H1 (cell line): ENCODE measurements at regions not wholly inside any gene's neighbourhood (a gene's known extent, or its start where the extent isn't known, plus 50 kb on each side); places are given as distances from the start of the nearest gene placed in this dataset.

ENCODE experiments used
- EP300 ChIP-seq, 2 experiments: IDR thresholded peaks; 1 replicate in 1 of 2; 2 replicates in 1 of 2; pipeline ENCODE4 v1.6.1; 2011 to 2012; ENCODE audit warnings: low read depth in 2 of 2, low read length in 2 of 2, mild to moderate bottlenecking in 2 of 2, borderline replicate concordance in 1 of 2, inconsistent platforms in 1 of 2, moderate library complexity in 1 of 2
- PHF8 ChIP-seq: fragments of 200-600 bp; sonication (generic); conservative IDR thresholded peaks from 2 replicates; pipeline ENCODE4 v1.7.1; 2012; ENCODE audit warnings: low read depth, mild to moderate bottlenecking, inconsistent platforms, low read length, moderate library complexity

DNA sequence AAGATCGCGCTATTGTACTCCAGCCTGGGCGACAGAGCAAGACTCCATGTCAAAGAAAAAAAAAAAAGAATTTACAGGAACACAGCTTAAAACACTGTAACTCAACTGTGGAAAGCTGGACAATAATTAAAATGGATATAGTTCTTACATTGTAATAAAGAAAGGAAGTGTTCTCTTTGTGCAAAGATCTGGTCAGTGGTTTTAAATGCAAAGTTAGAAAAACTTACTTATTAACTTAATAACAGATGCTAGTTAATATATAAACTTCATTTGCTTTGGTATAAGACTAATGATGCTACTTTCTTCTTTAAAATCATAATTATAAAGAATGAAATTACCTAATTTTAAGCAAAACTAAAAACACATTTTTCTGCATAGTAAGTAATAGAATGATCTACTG lies 2024.1 kb upstream of the TENM3 start (continued):
- no peak for TF ChIP-seq EP300 (IDR thresholded peaks at IDR 0.05; ENCODE audit: borderline replicate concordance in 1 of 2, low read depth in 2 of 2, low read length in 2 of 2)
- TF ChIP-seq PHF8 = no peak
- TF ChIP-seq, all 59 proteins: peak for 0
